Esophagus muscularis mucosa (tissue), 4 donors: ENCODE measurements at regions not wholly inside any gene's neighbourhood (a gene's known extent, or its start where the extent isn't known, plus 50 kb on each side); places are given as distances from the start of the nearest gene placed in this dataset.
"Not testable (repeated sequence)": the region's sequence is repeated elsewhere in the genome, so short reads cannot be mapped to it uniquely, and the experiment has no call there.

Experiments used
- DNase-seq: peaks from one replicate; pipeline ENCODE4 v3.0.0-alpha.2; 2017; ENCODE audit errors: extremely low spot score
- H3K27ac ChIP-seq, 4 donors: fragments of 200-600 bp; sonication (generic); replicated peaks in 1 of 4; 1 replicate in 3 of 4; 2 replicates in 1 of 4; pipeline ENCODE4 v1.5.1; 2016 to 2019; ENCODE audit warnings: mild to moderate bottlenecking in 1 of 4
- H3K27me3 ChIP-seq, 4 donors: fragments of 200-600 bp; sonication (generic); one replicate each; pipeline versions ENCODE4 v1.5.1 to v1.6.0; 2016 to 2019
- H3K36me3 ChIP-seq, 4 donors: fragments of 200-600 bp; sonication (generic); one replicate each; pipeline ENCODE4 v1.5.1; 2016 to 2019
- H3K4me1 ChIP-seq, 4 donors: fragments of 200-600 bp; sonication (generic); one replicate each; pipeline ENCODE4 v1.5.1; 2016 to 2019
- H3K4me3 ChIP-seq, 4 donors: fragments of 200-600 bp; sonication (generic); 1 replicate in 2 of 4; 2 replicates in 2 of 4; pipeline ENCODE4 v1.5.1; 2016 to 2019; ENCODE audit warnings: mild to moderate bottlenecking in 4 of 4, moderate library complexity in 1 of 4
- H3K9me3 ChIP-seq, 4 donors: fragments of 200-600 bp; sonication (generic); 1 replicate in 3 of 4; 2 replicates in 1 of 4; pipeline ENCODE4 v1.5.1; 2016 to 2019
- CTCF ChIP-seq, 3 experiments: fragments of 200-600 bp in 2 of 3; fragments of 450-650 bp in 1 of 3; sonication (generic) in 2 of 3; IDR thresholded peaks; one replicate each; pipeline ENCODE4 v1.5.1; 2017 to 2019; ENCODE audit warnings: antibody characterized with exemption in 3 of 3, mild to moderate bottlenecking in 2 of 3, moderate library complexity in 1 of 3
- EP300 ChIP-seq: sonication (generic); formaldehyde crosslinking; IDR thresholded peaks from one replicate; pipeline ENCODE4 v1.6.1; 2017; ENCODE audit warnings: antibody characterized with exemption
- POLR2A ChIP-seq: fragments of 450-650 bp; IDR thresholded peaks from one replicate; pipeline ENCODE4 v1.6.1; 2017; ENCODE audit warnings: antibody characterized with exemption, moderate library complexity, mild to moderate bottlenecking, low read depth
- POLR2AphosphoS5 ChIP-seq, 2 donors: sonication (generic); formaldehyde crosslinking; IDR thresholded peaks; one replicate each; pipeline ENCODE4 v1.6.1; 2017; ENCODE audit warnings: antibody characterized with exemption in 2 of 2
- WGBS: methylation state at CpG from one replicate; pipeline ENCODE4 v1.1.5; 2018; 5-methylcytosine and 5-hydroxymethylcytosine counted together
- intact Hi-C: fragments of 100-400 bp; cut with DNase I; formaldehyde crosslinking; loops from one replicate; pipeline ENCODE4 v1.15.1; 2023

- TF ChIP-seq EP300 (no peak), CTCF (IDR thresholded peaks at IDR 0.05) (no peak), POLR2A (no peak), POLR2AphosphoS5 (IDR thresholded peaks at IDR 0.05) (no peak)
- DNase-seq = no peak
- Histone ChIP-seq H3K36me3 (no peaks in the 10 kb centered on the region), H3K4me1 (peaks cover 4 to 12% (median 9%) of the 10 kb centered on the region in 4 donors), H3K9me3 (peaks cover 0 to 18% (median 6%) of the 10 kb centered on the region in 4 donors), H3K27me3 (peaks cover 0 to 98% (median 24%) of the 10 kb centered on the region in 4 donors), H3K27ac (no peak overlapping the region), H3K4me3 (no peak overlapping the region)
- intact Hi-C loops = no loop called here
- 77% methylated on average over 16 of the region's 16 CpGs for WGBS
These were observed 107.8 kb downstream of the ADRA2C start for GRCh38 chr4:3874028-3874415.

GRCh38 chr4:3874525-3875110 lies 108.4 kb downstream of the ADRA2C start:
- DNase-seq = no peak
- intact Hi-C loops = no loop called here
- Histone ChIP-seq H3K27ac (no peak overlapping the region), H3K9me3 (peaks cover 0 to 18% (median 6%) of the 10 kb centered on the region in 4 donors), H3K4me1 (peaks cover 4 to 17% (median 12%) of the 10 kb centered on the region in 4 donors), H3K27me3 (peaks cover 0 to 99% (median 30%) of the 10 kb centered on the region in 4 donors), H3K36me3 (no peaks in the 10 kb centered on the region), H3K4me3 (no peak overlapping the region)
- TF ChIP-seq CTCF (IDR thresholded peaks at IDR 0.05) (no peak), EP300 (no peak), POLR2AphosphoS5 (IDR thresholded peaks at IDR 0.05) (no peak), POLR2A (no peak)
- WGBS = 67% methylated on average over 11 of the region's 11 CpGs

GRCh38 chr4:3875466-3875865 lies 109.3 kb downstream of the ADRA2C start:
- Histone ChIP-seq H3K27me3 (peaks cover 0 to 99% (median 38%) of the 10 kb centered on the region in 4 donors), H3K4me3 (no peak overlapping the region), H3K9me3 (peaks cover 0 to 18% (median 6%) of the 10 kb centered on the region in 4 donors), H3K36me3 (no peaks in the 10 kb centered on the region), H3K4me1 (peaks cover 11 to 26% (median 20%) of the 10 kb centered on the region in 4 donors), H3K27ac (no peak overlapping the region)
- TF ChIP-seq POLR2A (no peak), CTCF (IDR thresholded peaks at IDR 0.05) (no peak), EP300 (no peak), POLR2AphosphoS5 (IDR thresholded peaks at IDR 0.05) (no peak)
- 71% methylated on average over 4 of the region's 4 CpGs for whole genome bisulfite sequencing
- no peak for DNase-seq
- intact Hi-C loops = no loop called here

- peaks cover 0 to 18% (median 6%) of the 10 kb centered on the region in 4 donors for H3K9me3 ChIP-seq
- intact Hi-C loops, H3K36me3 ChIP-seq, H3K27ac ChIP-seq, H3K4me3 ChIP-seq, DNase-seq: not testable (repeated sequence)
- WGBS = 73% methylated on average over 6 of the region's 24 CpGs
- peaks cover 12 to 28% (median 22%) of the 10 kb centered on the region in 4 donors for H3K4me1 ChIP-seq
- peaks cover 0 to 99% (median 39%) of the 10 kb centered on the region in 4 donors for H3K27me3 ChIP-seq
These were observed 110.1 kb downstream of the ADRA2C start for GRCh38 chr4:3876057-3876845.

- DNase-seq = no peak
- intact Hi-C loops = no loop called here
- H3K36me3 ChIP-seq = no peaks in the 10 kb centered on the region
- no peak overlapping the region for H3K4me3 ChIP-seq
- peaks cover 9 to 18% (median 15%) of the 10 kb centered on the region in 4 donors for H3K4me1 ChIP-seq
- H3K27ac ChIP-seq = no peak overlapping the region
- H3K9me3 ChIP-seq = peaks cover 0 to 18% (median 6%) of the 10 kb centered on the region in 4 donors
- peaks cover 0 to 97% (median 29%) of the 10 kb centered on the region in 4 donors for H3K27me3 ChIP-seq
- no peak for TF ChIP-seq POLR2A
- no peak for TF ChIP-seq POLR2AphosphoS5 (IDR thresholded peaks at IDR 0.05)
- no peak for TF ChIP-seq CTCF (IDR thresholded peaks at IDR 0.05)
- no peak for TF ChIP-seq EP300
These were observed 111.1 kb downstream of the ADRA2C start for GRCh38 chr4:3877236-3877635.
